ENCODE measurements at regions not wholly inside any gene's neighbourhood (a gene's known extent, or its start where the extent isn't known, plus 50 kb on each side); places are given as distances from the start of the nearest gene placed in this dataset.
"Not testable (repeated sequence)": the region's sequence is repeated elsewhere in the genome, so short reads cannot be mapped to it uniquely, and the experiment has no call there.

- no peak for DNase-seq
Measured at GRCh38 chr5:167840527-167841130, 450.8 kb upstream of the WWC1 start.

- DNase-seq = no peak
Measured at GRCh38 chr5:167843881-167844572, 447.4 kb upstream of the WWC1 start.

DNA sequence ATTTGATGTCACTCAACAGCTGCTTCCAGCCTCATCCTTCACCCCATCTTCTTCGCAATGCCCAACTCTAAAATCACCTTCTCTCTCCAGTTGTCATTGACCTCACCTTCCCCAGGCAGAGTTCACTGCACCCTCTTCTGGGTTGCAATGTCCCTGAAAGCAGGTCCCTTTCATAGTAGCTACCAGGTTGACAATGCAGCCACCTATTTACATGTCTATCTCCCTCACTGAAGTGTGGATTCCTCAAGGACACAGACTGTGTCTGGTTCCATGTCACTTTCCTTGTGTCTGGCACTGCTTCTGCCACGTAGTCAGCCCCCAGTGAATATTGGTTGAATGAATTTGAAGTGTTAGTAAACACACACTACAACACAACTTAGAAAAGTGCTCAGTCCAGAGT, 445.5 kb upstream of the WWC1 start:
- no peak for DNase-seq

- DNase-seq = no peak
Measured at GRCh38 chr5:167849874-167850273, 441.6 kb upstream of the WWC1 start.

- DNase-seq = no peak
Measured at GRCh38 chr5:167850911-167851310, 440.5 kb upstream of the WWC1 start.

DNA sequence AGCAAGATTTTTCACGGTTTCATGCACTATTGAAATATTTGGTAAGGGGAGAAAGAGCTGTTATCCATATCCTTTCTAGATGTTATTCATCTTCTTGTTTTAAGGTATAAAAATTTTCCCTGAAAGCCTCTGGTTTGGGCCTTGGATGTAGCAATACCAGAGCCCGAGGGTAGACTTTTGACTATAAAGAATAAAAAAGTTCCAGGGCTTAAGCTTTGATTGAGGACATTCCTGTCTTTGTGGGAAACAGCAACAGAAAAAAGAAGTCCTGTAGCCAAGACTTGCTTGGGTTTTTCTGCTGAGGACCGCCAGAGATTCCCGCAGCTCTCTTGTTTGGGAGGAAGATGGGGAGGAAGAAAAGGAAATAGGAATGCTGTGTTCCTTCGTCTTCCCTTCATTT, 440.0 kb upstream of the WWC1 start:
- DNase-seq = no peak

GRCh38 chr5:167852515-167852914, 438.9 kb upstream of the WWC1 start:
- no peak for DNase-seq

DNA sequence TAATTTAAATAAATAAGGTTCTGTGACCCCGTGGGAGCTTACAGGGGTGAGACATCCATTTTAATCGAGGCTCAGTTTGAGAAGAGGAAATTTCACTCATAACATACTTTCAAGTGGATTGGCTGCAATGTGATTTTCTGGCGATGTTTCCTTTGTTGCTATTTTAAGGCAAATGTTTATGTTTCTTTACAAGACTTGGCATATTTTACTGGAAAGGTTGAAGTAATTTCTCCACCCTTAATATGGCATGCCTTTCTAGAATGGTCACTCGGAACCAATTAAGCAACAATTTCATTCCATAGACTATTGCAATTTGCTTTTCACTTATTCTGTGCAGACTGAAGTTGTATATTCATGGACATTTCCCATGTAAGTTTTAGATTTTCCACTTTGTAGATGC, 438.0 kb upstream of the WWC1 start:
- DNase-seq = no peak

- no peak for DNase-seq
Measured at GRCh38 chr5:167855818-167856217, 435.6 kb upstream of the WWC1 start.

GRCh38 chr5:167857321-167857720, 434.1 kb upstream of the WWC1 start:
- no peak for DNase-seq

- DNase-seq = not testable (repeated sequence)
Measured at GRCh38 chr5:167858186-167858855, 433.1 kb upstream of the WWC1 start.

DNA sequence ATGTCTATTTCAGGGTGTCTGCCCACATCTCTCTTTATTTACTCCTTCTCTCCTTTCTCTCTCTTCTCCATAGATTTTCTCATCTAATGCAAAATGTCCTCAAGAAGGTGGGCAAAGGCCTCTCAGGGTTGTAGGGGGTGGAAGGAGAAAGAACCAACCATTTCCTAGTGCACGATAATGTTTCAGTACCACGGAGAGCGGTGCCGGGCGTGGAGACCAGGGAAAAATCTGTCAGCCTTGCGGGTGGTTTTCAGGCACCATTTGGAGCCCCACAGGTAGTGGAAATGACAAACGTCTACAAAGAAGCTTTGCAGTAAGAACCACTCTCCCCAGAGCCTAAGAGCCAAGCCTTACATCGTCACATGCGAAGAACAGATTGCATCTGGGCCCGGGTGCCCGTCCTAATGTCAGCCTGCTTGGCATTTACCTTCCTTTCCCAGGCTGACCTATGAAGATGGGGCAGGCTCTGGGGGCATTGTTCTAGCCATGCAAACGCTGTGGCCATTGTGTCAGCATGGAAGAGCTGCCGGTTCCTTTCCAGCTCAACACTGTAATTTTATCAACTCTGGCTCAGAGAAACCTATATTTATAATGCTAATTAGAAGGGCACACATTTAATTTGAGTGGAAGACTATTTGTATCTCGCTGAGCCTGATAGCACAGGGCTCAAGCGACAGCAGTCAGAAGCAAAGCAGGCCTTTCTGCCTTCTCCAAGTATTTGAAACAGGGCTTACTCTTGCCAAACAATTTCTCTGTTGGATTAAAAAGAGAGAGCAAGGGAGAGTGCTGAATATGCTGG, 430.1 kb upstream of the WWC1 start:
- no peak for DNase-seq

- DNase-seq = no peak
Measured at GRCh38 chr5:167861928-167862426, 429.5 kb upstream of the WWC1 start.

GRCh38 chr5:167863883-167864282, 427.6 kb upstream of the WWC1 start:
- no peak for DNase-seq

DNA sequence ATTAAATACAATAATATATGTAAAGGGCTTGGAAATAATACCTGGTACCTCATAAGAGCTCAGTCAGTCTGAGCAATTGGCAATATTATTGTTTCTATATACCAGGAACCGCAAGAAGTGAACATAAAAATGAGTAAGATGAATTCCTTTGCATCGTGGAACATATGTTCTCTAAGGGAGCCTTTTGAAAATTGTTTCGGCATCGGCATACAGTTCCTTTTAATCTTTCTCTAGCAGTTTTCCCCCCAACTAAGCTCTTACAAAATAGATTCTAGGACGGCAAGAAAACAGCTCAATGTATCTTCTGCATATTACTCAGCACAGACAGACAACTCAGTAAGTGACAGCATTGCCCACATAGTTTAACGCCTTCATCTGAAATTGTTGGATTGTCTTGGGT, 426.6 kb upstream of the WWC1 start:
- DNase-seq = no peak

- no peak for DNase-seq
Measured at GRCh38 chr5:167866797-167867196, 424.6 kb upstream of the WWC1 start.

GRCh38 chr5:167867281-167867680, 424.2 kb upstream of the WWC1 start:
- DNase-seq = no peak

GRCh38 chr5:167869125-167869524, 422.3 kb upstream of the WWC1 start:
- DNase-seq = no peak

- no peak for DNase-seq
Measured at GRCh38 chr5:167870055-167870454, 421.4 kb upstream of the WWC1 start.

DNA sequence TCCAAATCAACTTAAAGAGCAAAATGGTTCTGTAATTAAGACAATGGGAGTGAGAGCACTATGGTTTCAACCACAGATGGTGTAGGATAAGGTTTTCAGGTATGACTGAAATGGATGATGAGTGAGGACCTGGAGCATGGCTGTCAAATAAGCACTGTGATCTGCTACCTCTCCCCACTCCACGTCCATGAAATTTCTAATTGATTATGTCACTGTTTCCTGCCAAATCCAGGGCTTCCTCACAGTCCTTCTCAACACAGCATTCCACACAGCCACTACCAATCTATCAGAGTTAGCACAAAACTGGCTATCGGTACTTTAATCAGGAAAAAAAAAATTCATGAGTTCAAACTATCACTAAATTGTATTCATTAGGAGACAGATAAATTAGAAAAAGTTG, 420.4 kb upstream of the WWC1 start:
- DNase-seq = no peak

DNA sequence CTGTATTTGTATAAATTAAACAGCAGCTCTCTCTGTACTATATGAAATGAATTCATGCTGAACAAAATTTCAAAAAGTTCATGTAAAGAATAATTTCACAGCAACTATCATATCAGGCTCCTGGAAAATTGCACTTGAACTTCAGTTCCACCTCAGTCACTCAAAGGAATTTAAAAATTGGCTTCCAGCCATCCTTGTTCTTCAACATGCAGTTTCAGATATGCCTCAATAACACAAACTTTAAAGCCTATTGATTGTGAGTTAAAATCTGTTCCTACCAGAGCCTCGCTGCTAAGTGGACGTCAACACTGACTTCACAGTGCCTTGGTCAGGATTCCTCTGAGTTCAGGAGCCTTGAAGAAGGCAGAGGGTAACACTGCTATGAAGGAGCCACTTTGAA, 418.7 kb upstream of the WWC1 start:
- no peak for DNase-seq

DNA sequence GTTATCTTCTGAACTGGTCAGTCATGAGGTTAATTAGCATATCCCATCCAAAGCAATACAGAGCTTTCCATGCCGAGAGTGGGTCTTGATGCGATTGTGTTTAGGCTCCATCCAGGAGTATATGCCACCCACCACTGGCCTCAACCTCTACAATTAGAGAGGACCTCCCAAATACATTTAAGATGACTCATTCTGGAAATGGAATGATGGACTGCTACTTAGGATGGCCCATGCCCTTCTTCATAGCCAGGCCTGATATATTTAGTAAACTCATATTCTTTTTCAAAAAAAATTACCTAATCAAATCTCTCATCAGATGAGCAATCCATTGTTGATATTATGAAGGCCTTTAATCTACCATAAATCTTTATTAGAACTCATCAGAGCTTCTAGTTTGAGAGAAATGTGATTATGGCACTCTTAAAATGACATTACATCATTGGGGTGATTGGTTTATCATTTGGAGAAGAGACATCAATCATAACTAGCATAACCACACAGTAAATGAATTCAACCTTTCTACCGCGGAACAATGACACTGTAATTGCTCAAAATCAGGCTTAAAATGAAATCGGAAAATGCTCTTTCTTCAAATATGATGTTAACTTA, 414.2 kb upstream of the WWC1 start:
- DNase-seq = no peak

DNA sequence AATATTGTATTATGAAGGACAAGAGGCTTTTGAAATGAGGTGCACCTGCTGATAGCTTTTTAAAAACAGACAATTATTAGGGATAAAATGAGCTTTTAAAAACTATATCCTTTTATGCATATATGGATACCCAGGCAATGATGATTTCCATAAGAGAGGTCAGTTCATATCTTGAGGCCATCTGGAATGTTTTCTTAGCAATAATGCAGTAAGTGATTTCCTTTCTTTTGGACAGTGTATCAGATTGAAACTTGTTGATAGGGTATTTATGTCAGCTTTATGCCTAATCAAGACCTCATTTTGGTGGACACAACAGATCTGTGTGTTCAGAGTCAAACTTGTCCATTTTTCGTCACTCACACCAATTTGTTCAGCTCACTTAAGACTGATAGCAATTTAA, 413.5 kb upstream of the WWC1 start:
- DNase-seq = no peak

Measured in NCI-H526 (cell line).